ENCODE measurements at regions not wholly inside any gene's neighbourhood (a gene's known extent, or its start where the extent isn't known, plus 50 kb on each side); places are given as distances from the start of the nearest gene placed in this dataset.
"Not testable (repeated sequence)": the region's sequence is repeated elsewhere in the genome, so short reads cannot be mapped to it uniquely, and the experiment has no call there.

DNA sequence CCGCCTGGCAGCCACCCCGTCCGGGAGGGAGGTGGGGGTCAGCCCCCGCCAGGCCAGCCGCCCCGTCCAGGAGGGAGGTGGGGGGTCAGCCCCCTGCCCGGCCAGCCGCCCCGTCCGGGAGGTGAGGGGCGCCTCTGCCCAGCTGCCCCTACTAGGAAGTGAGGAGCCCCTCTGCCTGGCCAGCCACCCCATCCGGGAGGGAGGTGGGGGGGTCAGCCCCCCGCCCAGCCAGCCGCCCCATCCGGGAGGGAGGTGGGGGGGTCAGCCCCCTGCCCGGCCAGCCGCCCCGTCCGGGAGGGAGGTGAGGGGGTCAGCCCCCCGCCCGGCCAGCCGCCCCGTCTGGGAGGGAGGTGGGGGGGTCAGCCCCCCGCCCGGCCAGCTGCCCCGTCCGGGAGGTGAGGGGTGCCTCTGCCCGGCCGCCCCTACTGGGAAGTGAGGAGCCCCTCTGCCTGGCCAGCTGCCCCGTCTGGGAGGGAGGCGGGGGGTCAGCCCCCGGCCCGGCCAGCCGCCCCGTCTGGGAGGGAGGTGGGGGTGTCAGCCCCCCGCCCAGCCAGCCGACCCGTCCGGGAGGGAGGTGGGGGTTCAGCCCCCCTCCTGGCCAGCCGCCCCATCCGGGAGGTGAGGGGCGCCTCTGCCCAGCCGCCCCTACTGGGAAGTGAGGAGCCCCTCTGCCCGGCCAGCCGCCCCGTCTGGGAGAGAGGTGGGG is 476.6 kb downstream of the MID1IP1 start:
- DNase-seq (ENCODE audit: low spot score), result not testable (repeated sequence)

DNA sequence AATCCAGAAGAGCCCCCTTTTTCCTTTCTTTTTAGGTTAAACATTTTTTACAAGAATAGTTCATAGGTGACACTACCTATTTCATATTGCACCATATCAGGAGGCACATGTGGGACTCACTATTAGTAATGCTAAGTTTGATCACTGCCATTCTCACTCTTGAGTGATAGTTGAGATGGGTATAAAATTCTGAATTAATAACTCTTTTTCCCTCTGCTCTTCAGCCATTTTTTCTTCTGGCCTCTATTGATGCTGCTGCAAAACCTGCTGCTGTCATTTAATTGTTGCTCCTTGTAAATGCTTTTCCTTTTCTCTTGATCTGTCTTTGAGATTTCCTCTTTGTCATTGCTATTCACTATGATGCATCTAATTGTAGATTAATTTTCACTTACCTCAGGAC is 482.0 kb downstream of the MID1IP1 start:
- no peak for DNase-seq (ENCODE audit: low spot score)

DNA sequence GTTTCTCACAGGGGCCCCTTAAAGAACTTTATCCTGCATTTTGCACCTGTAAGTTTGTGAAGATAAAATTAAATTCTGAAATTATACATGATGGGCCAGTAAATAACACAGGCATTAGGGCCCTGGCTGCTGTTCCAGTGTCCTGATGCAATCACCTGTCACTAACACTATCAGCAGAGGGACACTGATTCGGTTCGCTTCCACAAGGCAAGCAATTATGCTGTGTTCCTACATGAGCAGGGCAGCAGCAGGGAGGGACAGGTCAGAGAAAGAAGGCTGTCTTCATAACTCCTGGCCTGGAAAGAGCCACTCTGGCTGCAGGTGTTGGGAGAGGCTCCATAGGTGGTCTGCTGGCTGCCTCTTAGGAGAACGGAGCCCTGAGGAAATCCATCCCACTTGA is 487.3 kb downstream of the MID1IP1 start:
- DNase-seq (ENCODE audit: low spot score), result no peak

DNA sequence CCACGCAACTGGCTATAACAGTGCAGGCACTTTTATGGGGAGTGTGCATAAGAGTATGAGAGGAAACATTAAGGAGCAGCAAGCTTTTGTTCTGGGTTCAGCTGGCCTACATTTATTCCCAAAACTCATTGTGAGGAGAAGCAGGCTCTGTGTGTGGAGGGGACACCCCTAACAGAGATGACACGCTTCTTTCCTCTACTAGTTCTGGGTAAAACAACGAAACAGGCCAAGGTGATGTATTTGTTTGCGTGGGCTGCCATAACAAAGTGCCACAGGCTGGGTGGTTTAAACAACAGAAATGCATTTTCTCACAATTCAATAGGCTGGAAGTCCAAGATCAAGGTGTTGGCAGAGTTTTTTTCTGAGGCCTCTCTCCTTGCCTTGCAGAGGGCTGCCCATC is 488.6 kb downstream of the MID1IP1 start:
- no peak for DNase-seq (ENCODE audit: low spot score)

DNA sequence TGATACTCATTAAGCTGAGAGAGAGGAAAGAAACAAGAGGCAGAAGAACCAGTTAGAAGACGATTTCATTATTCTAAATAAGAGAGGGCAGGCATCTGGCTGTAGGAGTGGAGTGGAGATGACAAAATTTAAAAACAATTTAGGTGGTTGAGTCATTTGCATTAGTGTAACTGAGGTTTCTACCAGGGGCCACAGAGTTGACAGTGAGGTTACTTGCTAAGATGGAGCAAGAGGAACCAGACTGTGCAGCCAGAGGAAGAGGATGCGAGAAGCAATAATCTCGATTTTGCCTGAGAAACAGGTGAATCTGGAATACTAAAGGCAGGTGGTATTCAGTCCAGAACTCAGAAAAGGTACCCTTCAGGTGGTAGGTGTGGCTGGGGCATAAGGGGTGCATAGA is 491.9 kb downstream of the MID1IP1 start:
- no peak for DNase-seq (ENCODE audit: low spot score)

DNA sequence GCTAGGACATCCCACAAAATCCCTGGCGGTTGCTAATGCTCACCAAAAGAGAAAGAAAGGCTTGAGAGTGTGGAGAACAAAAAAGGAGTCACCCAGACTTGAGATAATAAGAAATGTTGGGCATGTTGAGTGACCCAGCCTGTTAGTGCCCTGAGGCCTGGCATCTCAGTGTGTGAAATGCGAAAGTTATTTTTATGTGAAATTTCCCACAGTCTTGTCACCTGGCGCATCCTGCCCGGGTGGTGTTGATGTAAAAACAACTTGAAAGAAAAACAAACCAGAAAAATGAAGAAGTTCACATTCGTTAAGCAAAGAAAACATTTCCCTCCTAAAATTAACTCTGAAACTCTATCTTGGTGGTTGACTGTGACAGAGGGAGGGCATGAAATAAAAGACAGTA is 495.2 kb downstream of the MID1IP1 start:
- DNase-seq (ENCODE audit: low spot score), result no peak

DNA sequence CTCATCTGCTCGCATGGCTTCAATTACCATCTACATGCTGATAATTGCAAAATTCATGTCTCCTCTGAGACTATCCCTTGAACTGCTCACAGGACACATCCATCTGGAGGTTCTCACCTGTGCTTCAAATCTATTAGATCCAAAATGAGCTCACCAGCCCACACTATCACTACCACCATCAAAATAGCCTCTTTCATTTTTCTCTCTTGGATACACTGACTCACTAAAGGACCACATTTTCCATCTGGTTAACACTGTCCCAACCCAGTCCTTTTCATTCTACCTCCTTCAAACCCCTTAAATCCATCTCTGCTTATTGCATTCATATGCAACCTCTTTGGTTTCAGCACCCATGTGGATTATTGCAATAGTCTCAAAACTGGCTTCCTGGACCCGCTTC is 497.6 kb downstream of the MID1IP1 start:
- DNase-seq (ENCODE audit: low spot score), result no peak

DNA sequence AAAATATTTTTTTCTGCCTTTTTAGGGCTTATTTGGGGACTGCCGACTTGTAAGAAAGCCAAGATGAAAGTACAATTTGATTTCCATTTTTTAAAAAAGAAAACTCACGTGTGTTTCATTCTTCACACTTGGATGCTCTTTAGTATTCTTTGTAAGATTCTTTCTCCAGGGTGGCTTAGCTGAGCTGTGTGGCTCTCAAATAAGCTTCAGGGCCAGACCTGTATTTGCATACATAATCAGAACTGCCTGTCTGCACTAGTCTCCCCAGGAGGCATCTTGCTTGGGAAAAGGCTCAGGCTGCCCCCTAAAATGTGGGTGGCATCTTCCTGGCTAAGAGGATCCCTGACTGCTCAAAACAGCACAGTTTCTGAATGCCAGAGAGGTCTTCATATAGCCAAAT is 498.4 kb downstream of the MID1IP1 start:
- no peak for DNase-seq (ENCODE audit: low spot score)

DNA sequence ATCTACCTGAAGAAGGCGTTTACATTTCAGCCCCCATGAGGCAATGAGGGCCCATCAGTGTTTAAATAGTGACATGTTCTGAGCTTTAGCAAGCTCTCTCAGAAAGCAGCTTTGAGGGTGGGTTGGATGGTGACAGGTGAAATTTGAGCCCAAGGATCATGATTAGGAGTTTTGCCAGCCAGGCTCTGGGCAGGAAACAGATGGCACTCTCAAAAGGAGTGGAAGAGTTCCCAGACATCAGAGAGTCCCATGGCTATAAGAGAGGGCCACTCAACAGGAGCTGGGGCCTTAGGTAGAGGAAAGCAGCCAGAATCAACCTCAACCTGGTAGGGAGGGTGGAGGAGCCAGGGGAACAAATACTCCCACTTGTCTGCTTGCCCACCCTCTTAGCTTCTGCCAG is 499.8 kb downstream of the MID1IP1 start:
- DNase-seq (ENCODE audit: low spot score), result no peak

DNA sequence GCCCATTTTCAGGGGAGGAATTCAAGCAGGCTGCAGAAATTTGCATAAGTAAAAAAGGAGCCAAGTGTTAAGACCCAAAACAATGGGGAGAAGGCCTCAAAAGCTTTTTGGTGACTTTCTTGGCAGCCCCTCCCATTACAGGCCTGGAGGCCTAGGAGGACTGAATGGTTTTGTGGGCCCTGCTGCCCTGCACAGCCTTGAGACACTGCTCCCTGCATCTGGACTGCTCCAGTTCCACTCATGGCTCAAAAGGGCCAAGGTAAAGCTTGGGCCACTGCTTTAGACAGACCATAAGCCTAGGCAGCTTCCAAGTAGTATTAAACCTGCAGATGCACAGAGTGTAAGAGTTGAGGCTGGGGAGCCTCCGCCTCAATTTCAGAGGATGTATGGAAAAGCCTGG is 501.6 kb downstream of the MID1IP1 start:
- DNase-seq (ENCODE audit: low spot score), result no peak

DNA sequence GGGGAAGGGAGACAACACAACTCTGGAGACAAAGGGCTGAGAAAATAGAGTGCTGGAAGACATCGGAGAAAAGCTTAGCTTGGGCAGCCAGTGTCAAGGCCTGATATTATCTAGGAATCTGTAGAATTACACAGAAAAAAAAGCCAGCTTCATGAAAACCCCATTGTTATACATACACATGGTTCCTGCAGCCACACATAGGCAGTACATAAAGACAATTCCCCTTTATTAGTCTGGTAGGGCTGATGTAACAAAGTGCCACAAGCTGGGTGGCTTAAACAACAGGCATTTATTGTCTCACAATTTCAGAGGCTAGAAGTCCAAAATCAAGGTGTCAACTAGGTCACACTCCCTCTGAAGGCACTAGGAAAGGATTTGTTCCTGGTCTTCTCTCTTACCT is 503.5 kb downstream of the MID1IP1 start:
- DNase-seq (ENCODE audit: low spot score), result no peak

DNA sequence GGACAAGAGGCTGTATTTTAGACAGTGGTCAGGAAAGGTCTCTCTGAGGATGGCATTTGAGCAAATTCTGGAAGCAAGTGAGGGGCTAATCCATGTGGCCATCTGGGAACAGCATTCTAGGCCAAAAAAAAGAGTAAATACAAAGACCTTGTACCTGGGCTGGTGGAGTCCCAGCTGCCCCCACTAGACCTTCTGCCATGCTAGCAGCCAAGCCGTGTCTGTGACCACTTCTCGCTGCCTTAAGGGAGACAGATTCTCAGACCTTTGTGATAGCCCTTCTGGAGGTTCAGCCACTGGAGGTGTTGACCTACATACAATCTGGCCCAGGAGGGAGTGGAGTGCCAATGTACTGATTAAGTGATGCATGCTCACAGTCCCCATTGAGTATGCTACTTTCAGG is 506.2 kb downstream of the MID1IP1 start:
- no peak for DNase-seq (ENCODE audit: low spot score)

DNA sequence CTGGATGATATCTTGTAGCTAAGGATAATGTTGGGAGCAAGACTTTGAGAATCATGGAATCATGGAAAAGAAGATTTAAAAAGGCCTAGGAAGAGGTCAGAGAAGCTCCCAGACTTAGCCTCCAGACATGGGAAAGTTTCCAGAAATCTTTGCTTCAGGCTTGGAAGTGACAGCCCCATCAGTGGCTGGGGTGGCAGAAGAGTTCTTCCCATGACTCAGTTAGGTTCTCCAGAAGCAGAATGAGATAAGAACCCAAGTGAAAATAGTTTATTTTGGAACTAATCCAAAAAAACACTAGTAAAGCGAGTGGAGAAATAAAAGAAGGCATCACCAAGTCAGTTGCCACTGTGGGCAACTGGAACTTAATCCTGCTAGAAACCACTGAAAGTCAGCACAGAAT is 506.9 kb downstream of the MID1IP1 start:
- DNase-seq (ENCODE audit: low spot score), result peak; percentile 4

DNA sequence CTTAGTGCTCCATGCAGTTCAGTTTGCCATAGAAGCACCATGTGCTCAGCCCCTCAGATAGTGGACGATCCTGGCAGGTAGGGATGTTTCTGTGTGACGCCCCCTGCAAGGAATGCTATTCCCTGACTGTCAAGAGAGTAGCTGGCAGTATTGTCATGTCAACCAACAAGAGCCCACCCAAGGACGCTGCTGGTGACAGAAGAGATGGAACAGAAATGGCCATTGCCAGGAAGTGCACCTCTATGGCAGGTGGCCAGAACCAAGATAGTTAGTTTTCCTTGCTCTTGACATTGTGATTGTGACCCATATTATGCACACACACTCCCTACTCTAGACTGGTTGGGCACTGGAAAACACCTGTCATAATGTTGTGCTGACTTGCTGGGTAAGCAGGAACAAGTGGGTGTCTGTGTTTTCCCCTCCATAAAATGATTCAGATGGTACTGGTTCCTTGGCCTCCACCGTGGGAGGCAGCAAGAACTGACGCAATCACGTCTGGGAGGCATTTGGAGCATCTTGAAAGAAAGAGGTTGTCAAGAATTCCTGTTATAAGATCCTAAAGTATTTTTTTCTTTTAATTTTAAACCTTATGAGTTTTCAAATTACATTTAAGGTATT is 507.9 kb downstream of the MID1IP1 start:
- peak; percentile 25 for DNase-seq (ENCODE audit: low spot score)

DNA sequence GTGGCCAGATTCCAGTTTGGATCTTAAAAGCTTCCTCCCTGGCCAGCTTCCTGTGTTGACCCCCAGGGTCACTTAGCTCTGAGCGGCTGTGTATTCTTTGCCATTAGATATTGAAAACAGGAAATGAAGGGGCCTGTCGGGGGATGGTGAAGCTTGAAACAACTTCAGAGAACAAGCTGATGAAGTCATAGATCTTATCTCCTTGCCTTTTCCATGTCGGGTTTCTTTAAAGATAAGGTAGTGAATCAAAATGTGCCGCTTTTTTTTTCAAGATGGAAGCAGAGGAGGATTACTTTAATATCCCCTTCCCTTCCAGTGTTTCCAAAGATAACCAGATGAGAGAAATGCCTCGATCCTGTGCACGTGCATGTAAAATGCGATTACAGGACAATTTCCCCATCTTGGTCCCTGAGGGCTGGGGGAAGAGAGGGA is 508.5 kb downstream of the MID1IP1 start:
- peak; percentile 21 for DNase-seq (ENCODE audit: low spot score)

DNA sequence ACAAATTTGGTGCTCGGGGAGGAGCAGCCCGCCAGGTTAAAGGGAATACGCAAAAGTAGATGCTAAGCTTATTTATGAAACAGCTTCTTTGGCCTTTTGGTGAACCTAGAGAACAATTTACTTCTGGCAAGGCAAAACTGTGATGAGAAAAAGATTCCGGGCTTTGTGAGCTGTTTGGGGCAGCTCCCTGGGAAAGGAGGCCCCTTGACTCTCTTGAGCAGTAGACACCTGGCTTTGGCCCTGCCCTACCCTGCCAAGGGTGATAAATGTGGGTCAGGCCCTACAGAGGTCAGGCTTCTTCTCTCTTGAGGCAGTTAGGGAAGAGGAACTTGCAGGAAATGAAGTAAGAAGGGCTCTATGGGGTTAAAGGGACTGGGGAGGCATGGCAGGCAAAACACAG is 509.6 kb downstream of the MID1IP1 start:
- no peak for DNase-seq (ENCODE audit: low spot score)

DNA sequence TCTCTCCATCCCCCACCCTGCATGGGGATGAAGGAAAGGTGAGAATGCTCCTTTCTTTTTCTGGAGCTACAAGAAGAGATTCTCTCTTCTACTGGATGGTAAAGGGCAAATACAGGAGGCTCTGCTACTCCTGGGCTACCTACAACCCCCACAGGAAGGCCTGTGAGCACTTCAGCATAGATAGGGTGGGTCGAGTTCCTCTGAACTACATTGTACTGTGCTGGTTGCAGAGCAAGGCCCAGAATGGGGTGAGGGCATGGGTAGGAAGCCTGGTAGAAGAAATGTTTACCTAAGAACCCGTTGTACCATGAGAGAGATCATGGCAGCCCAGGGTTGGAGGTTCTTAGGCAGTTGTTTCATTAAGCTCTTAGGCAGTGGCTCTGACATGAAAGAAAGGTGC is 510.4 kb downstream of the MID1IP1 start:
- no peak for DNase-seq (ENCODE audit: low spot score)

DNA sequence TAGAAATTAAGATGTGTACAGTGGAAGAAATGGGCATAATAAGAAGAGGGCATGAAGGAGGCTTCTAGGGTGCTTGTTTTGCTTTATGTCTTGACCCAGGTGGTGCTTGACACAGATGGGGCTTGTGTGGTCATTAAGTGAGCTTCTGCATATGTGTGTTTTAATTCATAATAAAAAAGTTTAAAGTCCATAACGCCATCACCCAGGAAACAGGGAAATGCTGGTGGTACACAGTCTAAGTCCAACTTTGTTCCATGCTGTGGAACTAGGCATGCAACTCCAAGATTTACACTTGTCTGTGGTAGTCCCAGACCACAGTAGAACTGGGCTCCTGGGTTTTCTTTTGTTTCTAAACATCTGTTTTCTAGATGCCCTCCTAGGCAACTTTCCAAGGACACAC is 511.9 kb downstream of the MID1IP1 start:
- DNase-seq (ENCODE audit: low spot score), result no peak

DNA sequence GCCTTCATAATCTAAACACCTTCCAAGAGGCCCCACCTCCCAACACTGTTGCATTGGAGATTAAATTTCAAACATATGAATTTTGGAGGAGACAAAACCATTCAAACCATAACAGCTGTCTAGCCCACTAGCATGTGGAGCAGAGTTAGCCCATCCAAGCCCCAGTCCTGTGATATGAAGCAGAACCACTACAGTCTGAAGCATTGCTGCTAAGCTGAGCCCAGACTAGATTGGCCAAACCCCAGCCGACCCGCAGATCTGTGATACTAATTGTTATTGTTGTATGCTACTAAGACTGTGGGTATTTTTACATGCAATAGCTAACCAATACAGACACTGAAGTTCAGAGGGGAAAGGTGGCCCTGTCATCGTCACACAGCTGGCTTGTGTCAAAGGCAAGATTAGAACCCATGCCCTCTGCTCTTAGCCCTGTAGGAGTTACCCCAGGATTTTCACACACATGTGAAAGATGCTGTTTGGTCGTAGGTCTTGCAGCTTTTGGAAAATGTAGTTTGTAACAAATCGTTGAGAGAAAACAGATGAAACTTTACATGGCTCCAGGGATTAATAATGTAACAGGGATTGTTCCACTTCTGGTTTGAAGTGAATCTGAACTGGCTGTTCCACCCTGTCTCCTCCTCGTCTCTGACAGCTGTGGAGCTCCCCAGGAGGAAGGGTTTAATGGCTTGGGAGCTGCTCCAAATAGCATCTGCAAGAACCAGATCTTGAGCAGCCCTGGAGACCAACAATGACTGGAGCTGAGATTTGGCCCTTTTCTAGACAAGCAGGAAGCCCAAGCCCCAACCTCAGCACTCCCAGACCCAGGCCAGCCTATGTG is 517.5 kb downstream of the MID1IP1 start:
- no peak for DNase-seq (ENCODE audit: low spot score)

DNA sequence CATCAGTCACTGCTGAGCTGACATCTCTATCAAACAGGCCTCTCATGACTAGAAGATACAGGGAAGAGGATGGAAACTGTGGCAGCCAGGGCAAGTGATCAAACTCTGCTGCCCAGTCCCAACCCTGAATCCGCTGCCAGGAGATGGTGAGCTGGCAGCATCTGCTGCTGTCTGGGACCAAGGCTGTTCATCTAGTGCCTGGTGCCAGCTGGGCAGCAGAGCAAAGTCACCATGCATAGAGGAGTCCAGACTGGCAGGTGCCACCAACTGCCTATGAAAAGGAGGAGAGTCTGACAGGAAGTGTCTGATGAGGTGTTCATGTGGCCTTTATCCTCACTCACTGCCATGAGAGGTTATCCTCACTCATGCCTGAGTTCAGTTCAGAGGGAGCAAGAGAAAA is 518.9 kb downstream of the MID1IP1 start:
- no peak for DNase-seq (ENCODE audit: low spot score)

DNA sequence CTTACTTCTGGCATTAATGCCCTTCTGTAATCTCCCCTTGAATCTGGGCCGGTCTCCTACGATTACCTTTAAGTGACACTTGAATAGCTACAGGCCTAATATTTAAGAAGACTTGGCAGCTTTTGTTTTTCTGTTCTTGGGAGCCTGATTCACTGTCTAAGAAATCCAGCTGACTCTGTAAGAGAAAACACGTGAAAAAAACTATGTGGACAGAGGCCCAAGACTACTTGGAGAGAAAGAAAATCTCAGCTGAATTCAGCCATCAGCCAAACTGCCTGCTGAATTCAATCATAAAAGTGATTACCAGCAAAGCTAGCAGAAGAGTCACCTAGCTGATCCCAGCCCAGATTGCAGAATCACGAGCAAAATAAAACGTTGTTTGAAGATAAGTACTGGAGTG is 521.2 kb downstream of the MID1IP1 start:
- DNase-seq (ENCODE audit: low spot score), result no peak

DNA sequence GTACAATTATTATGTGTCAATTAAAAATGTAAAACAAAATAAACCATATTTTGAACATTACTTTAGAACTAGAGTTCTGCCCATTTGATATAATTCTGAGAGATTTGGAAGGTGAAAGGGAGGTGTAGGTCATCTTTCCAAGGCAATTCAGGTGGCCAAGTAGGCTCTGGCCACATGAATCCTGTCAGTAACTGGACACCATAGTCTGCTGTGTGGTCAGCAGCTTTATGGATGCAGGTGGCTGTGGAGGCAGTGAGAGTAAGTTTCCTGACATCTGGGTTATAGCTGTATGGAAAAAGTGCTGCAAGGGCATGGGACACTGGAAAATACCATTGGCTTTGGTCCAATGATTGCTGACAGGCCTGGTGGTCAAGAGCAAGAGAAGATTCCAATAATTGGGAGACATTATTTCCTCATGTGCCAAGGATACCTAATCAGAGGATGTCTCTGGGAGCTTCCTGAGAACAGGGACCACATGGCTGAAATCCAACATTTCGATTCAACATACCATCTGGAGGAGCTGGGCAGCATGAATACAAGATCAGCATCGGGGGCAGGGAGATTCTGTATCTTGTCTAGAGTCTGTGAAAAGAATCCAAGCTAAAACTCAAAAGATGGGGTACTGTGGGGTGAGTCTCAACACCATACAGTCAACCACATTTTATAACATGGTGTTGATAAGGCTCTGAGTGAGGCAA is 523.1 kb downstream of the MID1IP1 start:
- DNase-seq (ENCODE audit: low spot score), result no peak
